Ovary (tissue), 7 donors: ENCODE measurements at regions not wholly inside any gene's neighbourhood (a gene's known extent, or its start where the extent isn't known, plus 50 kb on each side); places are given as distances from the start of the nearest gene placed in this dataset.

ENCODE experiments used
- DNase-seq, 5 donors: peaks; one replicate each; pipeline ENCODE4 v3.0.0-alpha.2; 2019 to 2020
- H3K27ac ChIP-seq, 2 donors: fragments of 200-600 bp; one replicate each; pipeline versions ENCODE4 v1.5.1 to v1.8.0; 2019 to 2022
- H3K27me3 ChIP-seq: fragments of 200-600 bp; one replicate; pipeline ENCODE4 v1.8.0; 2022
- H3K36me3 ChIP-seq: fragments of 200-600 bp; sonication (generic); one replicate; pipeline ENCODE4 v1.5.1; 2019
- H3K4me1 ChIP-seq: one replicate; pipeline ENCODE4 v1.8.1; 2013; ENCODE audit warnings: mild to moderate bottlenecking, moderate library complexity; ENCODE audit not compliant: insufficient read depth
- H3K4me3 ChIP-seq: fragments of 200-600 bp; sonication (generic); one replicate; pipeline ENCODE4 v1.5.1; 2017
- H3K9me3 ChIP-seq, 2 donors: fragments of 200-600 bp in 1 of 2; sonication (generic) in 1 of 2; one replicate each; pipeline versions ENCODE4 v1.5.1 to v1.8.1; 2013 to 2019; ENCODE audit warnings: mild to moderate bottlenecking in 1 of 2, moderate library complexity in 1 of 2
- EP300 ChIP-seq: sonication (generic); formaldehyde crosslinking; IDR thresholded peaks from one replicate; pipeline ENCODE4 v1.6.1; 2017; ENCODE audit warnings: antibody characterized with exemption
- POLR2A ChIP-seq: fragments of 450-650 bp; IDR thresholded peaks from one replicate; pipeline ENCODE4 v1.6.1; 2017; ENCODE audit warnings: antibody characterized with exemption, mild to moderate bottlenecking, moderate library complexity
- WGBS, 3 donors: extraction: QIAGEN DNeasy Blood & Tissue Kit in 1 of 3; methylation state at CpG; one replicate each; pipeline versions ENCODE4 v1.1.5 to v1.1.7; 2013 to 2017; 5-methylcytosine and 5-hydroxymethylcytosine counted together
- intact Hi-C, 4 donors: fragments of 100-400 bp; cut with DNase I; formaldehyde crosslinking; loops; one replicate each; pipeline versions ENCODE4 v1.11.0 to v1.15.1; 2022 to 2023
- TF ChIP-seq, protein P1 (sequence below), 3 donors: fragments of 450-650 bp in 2 of 3; fragments of 200-600 bp in 1 of 3; IDR thresholded peaks; one replicate each; pipeline versions ENCODE4 v1.5.1 to v1.8.0; 2016 to 2022; ENCODE audit warnings: antibody characterized with exemption in 3 of 3, mild to moderate bottlenecking in 1 of 3
- donor health status: DM: no; HTN: no; CAD: no; lungs with moderate emphysema.
- donor health status: DM: no; HTN: no; CAD: no.
- donor health status: Bipolar disorder and iron deficiency.
- donor health status: DM: no; HTN: no; CAD: no.
- donor health status: DM: yes; HTN: yes; CAD: no.

DNA sequence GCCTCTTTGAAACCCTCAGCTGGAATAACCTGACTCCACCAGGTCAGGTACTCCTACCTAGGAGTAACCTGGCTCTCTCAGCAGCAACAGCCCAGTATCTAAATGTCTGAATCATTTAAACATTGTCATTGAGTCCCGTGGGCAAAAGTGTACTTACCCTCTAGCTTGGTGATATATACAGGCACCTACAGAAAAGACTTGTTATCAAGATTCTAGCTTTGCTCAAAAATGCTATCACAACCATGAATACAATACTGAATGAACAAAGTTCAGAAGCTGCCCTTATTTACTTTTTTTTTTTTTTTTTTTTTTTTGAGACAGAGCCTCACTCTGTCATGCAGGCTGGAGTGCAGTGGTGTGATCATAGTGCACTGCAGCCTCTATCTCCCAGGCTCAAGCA lies 268.2 kb downstream of the ZNF608 start:
- Histone ChIP-seq H3K4me1 (no peaks in the 10 kb centered on the region), H3K4me3 (no peak overlapping the region), H3K9me3 (no peaks in the 10 kb centered on the region), H3K27me3 (no peaks in the 10 kb centered on the region), H3K27ac (no peak overlapping the region), H3K36me3 (no peaks in the 10 kb centered on the region)
- DNase-seq, result no peak
- TF ChIP-seq EP300, result no peak
- TF ChIP-seq POLR2A, result no peak
- TF ChIP-seq, protein P1, sequence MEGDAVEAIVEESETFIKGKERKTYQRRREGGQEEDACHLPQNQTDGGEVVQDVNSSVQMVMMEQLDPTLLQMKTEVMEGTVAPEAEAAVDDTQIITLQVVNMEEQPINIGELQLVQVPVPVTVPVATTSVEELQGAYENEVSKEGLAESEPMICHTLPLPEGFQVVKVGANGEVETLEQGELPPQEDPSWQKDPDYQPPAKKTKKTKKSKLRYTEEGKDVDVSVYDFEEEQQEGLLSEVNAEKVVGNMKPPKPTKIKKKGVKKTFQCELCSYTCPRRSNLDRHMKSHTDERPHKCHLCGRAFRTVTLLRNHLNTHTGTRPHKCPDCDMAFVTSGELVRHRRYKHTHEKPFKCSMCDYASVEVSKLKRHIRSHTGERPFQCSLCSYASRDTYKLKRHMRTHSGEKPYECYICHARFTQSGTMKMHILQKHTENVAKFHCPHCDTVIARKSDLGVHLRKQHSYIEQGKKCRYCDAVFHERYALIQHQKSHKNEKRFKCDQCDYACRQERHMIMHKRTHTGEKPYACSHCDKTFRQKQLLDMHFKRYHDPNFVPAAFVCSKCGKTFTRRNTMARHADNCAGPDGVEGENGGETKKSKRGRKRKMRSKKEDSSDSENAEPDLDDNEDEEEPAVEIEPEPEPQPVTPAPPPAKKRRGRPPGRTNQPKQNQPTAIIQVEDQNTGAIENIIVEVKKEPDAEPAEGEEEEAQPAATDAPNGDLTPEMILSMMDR (IDR thresholded peaks at IDR 0.05), result no peak
- 67 to 79% (median 69%) methylated on average over 1 of the region's 1 CpG for WGBS, 3 donors
- intact Hi-C loops, result no loop called here

DNA sequence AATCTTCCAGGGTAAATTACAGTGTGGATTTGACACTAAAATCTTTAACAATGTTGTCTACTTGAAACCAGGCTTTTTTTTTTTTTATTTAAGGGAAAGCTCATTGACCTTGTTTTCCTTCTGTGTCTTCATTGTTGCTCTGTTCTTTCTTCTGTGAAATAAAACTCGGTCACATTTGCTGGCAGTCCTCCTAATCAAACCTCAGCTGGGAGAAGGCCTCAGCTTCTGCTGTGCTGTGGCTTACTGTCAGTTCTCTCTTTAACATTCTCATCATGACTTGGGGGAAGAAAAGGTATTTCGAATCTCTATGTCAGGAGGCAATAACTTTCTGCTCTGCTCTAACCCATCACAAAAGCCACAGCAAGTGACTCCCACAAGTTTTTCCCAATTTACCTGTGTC lies 268.9 kb downstream of the ZNF608 start:
- intact Hi-C loops, result no loop called here
- H3K27ac ChIP-seq, result no peak overlapping the region
- no peaks in the 10 kb centered on the region for H3K36me3 ChIP-seq
- no peaks in the 10 kb centered on the region for H3K27me3 ChIP-seq
- no peaks in the 10 kb centered on the region for H3K4me1 ChIP-seq
- no peak for DNase-seq
- H3K9me3 ChIP-seq, result no peaks in the 10 kb centered on the region
- no peak overlapping the region for H3K4me3 ChIP-seq
- 34 to 43% (median 40%) methylated on average over 2 of the region's 2 CpGs for WGBS, 3 donors
- TF ChIP-seq, protein P1 (IDR thresholded peaks at IDR 0.05), result no peak
- no peak for TF ChIP-seq EP300
- TF ChIP-seq POLR2A, result no peak

DNA sequence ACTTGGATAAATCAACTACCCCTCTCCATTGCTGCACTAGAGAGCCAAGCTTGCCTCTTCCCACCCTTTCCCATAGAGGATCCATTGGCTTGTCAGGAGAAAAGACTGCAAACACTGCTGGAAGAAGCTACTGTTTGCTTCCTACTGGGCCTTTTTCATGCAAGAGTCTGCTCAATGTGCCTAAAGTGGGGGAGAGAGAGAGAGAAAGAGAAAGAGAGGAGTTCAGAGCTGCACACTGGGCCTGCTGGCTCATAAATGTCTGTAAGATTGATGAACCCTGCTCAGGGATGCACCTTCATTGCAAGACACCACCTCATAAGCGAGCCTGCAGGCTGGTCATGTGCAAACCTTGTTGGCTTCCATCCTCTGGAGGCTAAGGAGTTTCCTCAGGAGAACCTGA lies 269.4 kb downstream of the ZNF608 start:
- Histone ChIP-seq H3K27me3 (no peaks in the 10 kb centered on the region), H3K27ac (no peak overlapping the region), H3K9me3 (no peaks in the 10 kb centered on the region), H3K36me3 (no peaks in the 10 kb centered on the region), H3K4me1 (no peaks in the 10 kb centered on the region), H3K4me3 (no peak overlapping the region)
- TF ChIP-seq POLR2A (no peak), EP300 (no peak)
- TF ChIP-seq, protein P1 (IDR thresholded peaks at IDR 0.05), result no peak
- 82 to 96% (median 92%) methylated on average over 1 of the region's 1 CpG for WGBS, 3 donors
- intact Hi-C loops, result no loop called here
- no peak for DNase-seq

DNA sequence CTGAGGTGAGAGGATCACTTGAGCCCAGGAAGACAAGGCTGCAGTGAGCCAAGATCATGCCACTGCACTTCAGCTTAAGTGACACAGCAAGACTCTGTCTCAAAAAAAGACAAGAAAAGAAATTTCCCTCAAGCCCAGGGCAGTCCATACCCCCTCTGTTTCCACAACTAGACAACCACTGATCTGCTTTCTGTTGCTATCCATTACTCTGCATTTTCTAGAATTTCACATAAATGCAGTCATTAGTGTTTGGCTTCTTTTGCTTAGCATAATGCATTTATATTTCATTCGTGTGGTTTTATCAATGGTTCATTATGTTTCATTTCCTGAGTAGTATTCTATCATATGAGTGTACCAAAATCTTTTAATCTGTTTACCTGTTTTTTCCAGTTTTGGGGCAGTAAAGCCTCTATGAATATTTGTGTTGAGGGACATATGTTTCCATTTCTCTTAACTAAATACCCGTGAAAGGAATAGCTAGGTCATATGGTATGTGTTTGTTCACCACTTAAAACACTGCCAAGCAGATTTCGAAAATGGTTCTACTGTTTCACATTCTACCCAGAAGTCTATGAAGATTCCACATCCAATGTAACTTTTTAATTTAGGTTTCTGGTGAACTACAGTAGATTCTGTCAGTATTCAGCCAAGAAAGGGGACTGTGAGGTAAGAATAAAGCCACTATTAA lies 271.8 kb downstream of the ZNF608 start:
- H3K4me3 ChIP-seq, result no peak overlapping the region
- no peaks in the 10 kb centered on the region for H3K9me3 ChIP-seq
- WGBS, 3 donors, result 79 to 87% (median 86%) methylated on average over 3 of the region's 3 CpGs
- H3K27me3 ChIP-seq, result no peaks in the 10 kb centered on the region
- intact Hi-C loops, result no loop called here
- H3K36me3 ChIP-seq, result no peaks in the 10 kb centered on the region
- no peak overlapping the region for H3K27ac ChIP-seq
- TF ChIP-seq POLR2A (no peak), EP300 (no peak)
- TF ChIP-seq, protein P1 (IDR thresholded peaks at IDR 0.05), result no peak
- no peaks in the 10 kb centered on the region for H3K4me1 ChIP-seq
- no peak for DNase-seq
